GM18517 (cell line): ENCODE measurements at regions not wholly inside any gene's neighbourhood (a gene's known extent, or its start where the extent isn't known, plus 50 kb on each side); places are given as distances from the start of the nearest gene placed in this dataset.

Experiments used
- ATAC-seq: cut with Tn5 transposase; IDR thresholded peaks from one replicate; pipeline ENCODE4 v1.9.1; 2021; ENCODE audit warnings: mild to moderate bottlenecking, moderate library complexity; ENCODE audit not compliant: unreplicated experiment

DNA sequence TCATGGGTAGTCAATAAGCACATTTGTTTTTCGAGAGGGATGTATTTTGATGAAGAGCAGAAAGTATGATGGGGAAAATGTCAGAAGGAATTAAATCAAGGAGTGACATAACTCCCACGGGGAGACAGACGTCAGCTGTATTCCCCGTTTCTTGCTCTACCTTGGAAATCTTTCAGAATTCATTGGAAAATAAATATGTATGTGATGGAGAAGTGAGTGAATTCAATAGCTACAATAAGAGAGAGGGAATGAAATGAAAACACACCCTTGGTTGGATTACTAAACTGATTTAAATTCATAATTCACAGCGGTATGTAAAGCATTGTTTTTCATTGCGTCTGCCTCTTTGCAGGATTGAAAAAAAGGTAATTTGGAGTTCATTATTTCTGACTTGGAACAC lies 209.7 kb upstream of the KLF4 start:
- no peak for ATAC-seq

DNA sequence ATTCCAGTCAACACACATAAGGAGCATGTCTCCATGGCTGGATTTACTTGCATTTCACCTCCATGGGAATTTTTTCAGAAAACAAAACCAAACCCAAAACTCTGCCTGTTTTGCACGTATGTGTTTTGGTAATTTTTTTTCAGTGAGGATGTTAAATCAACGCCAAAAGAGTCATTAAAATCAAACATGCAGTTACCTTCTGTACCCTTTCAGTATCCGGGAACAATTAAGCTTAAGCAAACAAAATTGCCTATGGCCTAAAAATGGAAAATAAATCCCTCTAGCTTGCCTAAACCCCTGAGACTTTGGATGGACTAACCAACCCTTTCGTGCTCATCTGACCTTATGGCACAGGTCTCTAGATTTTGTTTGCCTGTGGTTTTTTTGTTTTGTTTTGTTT lies 209.2 kb upstream of the KLF4 start:
- ATAC-seq = no peak

DNA sequence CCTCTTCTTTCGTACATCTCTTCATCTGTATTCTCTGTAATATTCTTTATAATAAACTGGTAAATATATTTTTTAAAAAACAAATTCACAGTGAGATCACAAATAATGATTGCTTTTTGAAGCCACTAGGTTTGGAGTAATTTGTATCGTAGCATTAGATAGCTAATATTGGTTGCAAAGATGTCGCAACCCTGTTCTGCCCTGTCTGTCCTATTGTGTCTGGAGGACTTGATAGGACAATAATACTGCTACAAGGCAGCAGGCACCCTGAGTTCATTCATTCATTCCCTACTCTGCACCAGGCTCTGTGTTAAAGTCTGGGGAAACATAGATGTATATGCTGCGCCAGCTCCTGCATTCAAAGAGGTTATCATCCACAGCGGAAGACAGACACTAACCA lies 206.7 kb upstream of the KLF4 start:
- ATAC-seq = no peak

DNA sequence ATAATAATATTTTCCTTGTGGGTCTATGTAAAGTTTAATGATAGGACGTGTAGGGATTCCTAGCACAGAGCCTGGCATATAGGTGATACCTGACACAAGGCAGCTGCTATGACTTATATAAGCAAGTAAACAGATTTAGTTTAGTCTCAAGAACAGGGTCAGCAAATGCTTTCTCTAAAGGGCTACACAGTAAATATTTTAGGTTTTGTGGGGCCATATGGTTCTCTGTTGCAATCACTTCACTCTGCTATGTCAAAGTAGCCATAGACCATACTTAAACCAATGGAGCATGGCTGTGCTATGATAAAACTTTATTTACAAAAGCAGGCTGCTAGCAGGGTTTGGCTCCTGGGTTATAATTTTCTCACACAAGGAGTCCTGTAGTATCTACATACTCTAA lies 204.8 kb upstream of the KLF4 start:
- ATAC-seq = no peak

DNA sequence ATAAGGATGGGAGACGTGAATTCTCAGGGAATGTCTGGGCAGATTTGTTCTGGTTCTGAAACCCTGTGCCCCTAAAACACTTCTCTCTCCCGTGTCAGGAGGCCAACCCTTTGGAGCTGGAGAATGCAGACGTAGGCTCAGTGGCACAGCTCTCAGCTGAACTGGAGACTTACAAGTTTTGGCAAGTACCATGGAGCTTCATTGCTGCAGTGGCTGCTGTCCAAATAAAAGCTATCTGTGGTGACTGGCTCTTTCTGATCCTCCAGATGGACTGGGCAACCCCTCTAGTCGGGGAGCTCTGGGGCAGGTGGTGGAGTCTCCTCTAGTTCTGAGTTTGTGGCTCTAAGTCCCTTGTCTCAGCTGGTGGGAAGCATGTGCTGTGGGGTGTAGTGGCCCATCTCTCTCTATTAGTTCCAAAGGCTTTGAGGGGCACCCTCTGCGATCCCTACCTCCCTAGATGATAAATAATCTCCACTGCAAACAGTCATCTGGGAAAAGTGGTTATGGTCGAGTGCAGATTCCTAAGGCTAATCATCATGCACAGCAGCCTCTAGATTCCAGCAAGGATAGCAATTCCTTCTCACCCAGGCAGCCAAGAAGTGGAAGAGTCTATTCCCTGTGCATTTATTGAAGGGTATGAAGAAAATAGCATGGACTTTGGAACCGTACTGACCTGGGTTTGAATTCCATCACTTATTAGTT lies 204.2 kb upstream of the KLF4 start:
- ATAC-seq = no peak

DNA sequence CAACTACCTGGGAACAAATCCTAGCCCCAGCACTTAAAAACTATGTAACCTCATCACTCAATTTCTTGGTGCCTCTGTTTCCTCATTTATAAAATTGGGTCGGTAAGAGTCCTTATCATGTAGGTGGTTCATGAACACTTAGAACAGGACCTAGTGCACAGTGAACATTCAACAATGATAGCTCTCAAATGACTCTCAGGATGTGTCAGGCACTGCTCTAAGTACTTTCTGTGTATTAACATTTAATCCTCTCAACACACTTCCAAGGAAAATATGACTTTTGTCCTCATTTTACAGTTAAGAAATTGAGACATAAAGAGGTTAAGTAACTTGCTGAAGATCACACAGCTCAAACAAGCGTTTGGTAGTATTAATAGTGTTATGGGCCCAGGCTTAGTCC lies 202.1 kb upstream of the KLF4 start:
- ATAC-seq = no peak

DNA sequence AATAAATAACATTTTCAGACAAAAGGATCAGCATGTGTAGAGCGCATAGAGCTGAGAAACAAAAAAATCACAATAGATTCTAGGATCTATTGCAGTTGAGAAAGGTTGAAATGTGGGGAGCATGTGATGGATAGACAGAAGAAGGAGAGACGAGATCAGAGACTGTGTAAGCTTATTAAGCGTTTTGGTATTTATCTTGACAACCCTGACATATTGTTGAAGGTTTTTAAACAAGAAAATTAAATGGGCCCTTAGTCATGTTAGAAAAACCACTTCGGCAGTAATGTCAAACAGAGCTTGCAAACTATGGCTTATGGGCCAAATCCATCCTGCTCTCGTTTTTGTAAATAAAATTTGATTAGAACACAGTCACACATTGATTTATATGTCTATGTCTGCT lies 200.5 kb upstream of the KLF4 start:
- ATAC-seq = no peak

DNA sequence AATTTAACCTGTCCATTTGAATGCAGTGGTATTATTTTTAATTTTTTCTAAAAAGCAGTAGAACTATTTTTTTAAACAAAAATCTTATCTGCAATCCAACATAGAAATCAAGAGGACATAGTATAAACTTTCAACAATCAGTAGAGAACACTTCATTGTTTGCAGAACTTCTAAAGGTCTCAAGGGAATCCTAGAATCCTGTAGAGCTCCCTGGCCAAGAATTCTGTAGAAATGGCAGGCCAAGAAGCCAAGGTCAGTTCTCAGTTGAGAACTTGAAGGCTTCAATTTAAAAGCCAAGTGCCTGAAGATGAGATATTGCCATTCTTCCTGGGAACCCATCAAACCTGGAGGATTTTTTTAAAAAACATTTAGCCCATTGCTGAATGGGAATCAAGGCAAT lies 199.2 kb upstream of the KLF4 start:
- no peak for ATAC-seq

DNA sequence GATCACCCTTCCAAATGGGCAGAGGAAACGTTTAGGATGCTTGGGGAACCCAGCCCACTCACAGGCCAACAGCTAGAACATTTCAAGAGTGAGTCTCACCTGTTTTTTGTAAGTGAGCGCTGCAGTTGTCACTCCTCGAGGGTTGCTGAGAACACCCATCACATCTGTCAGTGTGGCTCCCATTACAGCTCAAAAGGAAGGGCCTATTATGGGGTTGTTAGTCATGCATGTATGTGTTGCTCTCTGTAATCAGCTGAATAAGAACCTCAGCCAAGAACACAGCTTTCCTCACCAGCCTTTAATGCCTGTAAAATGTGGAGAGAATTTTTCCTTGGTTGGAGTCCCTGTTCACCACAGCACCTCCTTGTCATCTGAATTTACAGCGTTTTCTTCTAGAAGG lies 196.3 kb upstream of the KLF4 start:
- no peak for ATAC-seq

DNA sequence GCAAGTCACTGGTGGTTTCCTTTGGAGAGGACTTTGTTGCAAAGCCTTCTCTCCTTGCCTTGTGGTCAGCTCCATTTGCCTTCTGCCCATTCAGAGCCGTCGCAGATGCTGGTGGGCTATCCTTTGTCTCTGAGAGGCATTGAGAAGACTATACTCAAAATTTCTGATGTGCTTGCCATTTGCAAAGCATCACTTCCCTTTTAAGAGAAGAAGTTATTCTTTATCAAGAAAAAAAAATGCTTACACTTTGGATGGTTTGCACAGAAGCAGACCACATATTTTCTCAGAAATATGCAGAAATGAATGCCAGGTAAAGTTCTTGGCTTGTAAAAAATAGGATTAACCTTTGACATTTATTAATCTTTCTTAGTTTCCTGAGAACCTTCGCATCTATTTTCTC lies 195.8 kb upstream of the KLF4 start:
- no peak for ATAC-seq

DNA sequence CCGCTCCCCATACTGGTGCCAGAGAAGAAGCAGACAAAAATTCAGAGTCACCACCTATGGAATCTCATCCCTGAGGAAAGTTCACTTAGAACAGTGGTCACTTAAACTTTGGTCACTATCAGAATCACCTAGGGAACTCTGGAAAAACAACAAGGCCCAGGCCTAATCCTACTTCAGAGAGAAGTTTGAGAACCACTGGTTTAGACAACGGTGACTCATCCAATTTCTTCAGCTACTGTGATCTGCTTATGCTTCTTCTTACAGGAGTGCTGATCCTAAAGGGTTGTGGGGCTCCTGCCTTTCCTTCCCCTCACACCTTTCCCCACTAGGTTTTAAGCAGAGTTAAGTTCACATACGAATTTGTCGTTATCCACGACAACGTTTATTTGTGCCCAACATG lies 194.7 kb upstream of the KLF4 start:
- no peak for ATAC-seq

DNA sequence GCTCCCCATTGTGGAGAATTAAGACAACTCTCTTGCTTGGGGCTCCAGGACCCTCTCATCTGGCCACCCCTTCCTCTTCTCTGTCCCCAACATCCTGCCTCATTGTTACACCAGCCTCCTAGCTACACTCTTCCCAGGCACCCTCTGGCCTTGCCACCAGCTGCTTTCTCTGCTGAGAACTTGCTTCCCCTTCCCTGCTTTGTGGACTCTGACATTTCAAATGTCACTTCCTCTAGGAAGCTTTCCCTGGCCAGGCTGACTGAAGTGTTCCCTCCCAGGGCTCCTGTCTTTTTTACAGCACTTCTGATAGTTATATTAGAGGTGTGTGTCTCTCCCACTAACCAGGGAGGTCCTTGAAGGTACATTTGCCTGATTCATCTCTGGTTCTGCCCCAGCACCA lies 194.0 kb upstream of the KLF4 start:
- no peak for ATAC-seq

DNA sequence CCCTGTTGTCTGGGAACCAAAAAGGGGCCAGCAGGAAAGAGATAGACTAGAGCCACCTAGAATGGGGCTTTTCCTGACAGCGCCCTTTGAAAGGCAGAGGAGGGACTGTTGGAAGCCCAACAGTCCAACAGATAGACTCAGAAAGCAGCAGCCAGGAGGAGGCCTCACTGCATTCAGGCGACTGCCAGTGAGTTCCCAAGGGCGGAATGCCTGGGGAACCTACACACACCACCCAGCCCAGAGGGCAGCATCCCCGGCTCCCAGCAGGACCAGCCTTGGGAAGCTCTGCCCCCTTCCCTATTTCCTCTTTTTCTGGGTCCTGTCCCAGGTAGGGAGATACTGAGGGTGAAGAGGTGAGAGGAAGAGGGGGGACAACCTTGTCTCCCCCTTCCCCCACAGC lies 192.4 kb upstream of the KLF4 start:
- no peak for ATAC-seq

DNA sequence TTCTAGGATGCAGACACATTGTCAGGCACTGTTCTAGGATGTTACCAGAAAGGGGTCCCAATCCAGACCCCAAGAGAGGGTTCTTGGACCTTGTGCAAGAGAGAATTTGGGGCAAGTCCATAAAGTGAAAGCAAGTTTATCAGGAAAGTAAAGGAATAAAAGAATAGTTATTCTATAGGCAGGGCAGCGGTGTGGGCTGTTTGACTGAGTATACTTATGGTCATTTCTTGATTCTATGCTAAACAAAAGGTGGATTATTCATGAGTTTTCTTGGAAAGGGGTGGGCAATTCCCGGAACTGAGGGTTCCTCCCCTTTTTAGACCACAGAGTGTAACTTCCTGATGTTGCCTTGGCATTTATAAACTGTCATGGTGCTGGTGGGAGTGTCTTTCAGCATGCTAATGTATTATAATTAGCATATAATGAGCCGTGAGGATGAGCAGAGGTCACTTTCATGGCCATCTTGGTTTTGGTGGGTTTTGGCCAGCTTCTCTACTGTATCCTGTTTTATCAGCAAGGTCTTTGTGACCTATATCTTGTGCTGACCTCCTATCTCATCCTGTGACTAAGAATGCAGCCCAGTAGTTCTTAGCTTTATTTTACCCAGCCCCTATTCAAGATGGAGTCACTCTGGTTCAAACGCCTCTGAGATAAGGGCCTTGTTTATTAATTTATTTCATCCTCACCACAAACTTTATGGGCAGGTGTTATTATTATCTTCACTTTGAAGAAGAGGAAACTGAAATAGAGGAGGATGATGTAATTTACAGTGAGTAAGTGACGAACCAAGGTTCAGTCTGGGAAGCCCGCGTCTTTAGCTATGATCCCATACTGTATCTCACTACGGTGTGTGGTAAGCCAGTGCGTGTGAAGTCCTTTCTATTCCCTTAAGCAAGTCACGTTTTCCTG lies 186.0 kb upstream of the KLF4 start:
- ATAC-seq = no peak

DNA sequence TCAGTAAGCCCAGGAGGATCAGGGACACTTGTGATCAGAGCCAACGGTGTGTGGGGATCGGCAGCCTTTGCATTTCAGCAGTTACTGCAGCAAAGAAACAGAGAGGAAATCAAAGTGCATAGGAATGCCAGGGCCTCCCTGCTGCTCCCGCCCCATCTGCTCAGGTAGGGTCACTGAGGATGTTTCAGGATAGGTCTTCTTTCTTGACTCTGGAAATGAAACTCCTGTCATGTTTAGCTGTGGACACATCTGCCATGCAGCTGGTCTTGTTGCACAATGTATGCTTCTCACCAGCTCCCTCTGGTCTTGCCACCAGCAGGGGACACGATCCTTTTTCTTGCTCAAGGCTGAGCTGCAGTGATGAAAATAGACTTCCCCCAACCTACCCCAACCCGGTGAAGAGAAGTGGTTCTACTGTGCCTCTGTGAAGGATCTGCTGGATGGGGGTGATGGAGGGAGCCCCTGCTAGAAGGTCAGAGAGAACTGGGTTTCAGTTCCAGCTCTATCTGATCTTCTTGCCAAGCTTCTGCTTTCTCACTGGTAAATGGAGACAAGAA lies 185.2 kb upstream of the KLF4 start:
- no peak for ATAC-seq

DNA sequence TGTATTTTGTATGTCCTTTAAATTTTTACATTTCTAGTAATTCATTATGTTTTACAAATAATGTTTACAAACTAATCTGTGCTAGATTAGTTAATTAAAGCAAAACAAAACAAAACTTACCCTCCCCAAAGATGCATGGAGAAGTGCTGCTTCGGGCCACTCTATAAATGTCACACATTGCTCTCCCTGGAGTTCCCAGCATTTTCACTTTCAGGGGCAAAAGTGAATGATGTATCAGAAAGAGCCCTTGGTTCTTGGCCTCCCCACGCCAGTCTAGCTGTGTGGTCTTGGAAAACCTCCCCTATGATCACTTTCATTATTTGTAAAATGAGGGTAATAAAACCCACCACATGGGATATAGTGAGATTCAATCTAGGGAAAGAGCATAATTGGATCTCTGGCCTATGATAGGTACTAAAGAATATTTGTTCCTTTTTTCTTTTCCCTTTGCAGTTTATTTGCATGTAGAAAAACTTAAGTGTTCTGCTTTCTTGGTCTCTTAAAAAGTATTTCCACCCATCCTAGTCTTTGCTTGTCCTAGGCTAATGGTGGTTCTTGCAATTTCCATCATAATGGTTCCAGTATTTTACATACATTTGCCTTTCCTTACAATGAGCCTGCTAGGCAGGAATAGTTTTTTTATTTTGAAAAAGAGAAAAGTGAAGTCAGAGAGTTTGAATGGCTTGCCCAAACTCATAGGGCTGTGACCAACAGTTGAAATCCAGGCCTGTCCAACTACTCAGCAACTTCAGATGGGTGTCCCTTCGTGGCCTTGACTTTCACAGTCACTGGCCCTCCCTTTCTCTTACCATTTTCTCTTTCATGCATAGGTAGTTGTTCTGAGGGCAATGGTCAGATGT lies 184.5 kb upstream of the KLF4 start:
- no peak for ATAC-seq

DNA sequence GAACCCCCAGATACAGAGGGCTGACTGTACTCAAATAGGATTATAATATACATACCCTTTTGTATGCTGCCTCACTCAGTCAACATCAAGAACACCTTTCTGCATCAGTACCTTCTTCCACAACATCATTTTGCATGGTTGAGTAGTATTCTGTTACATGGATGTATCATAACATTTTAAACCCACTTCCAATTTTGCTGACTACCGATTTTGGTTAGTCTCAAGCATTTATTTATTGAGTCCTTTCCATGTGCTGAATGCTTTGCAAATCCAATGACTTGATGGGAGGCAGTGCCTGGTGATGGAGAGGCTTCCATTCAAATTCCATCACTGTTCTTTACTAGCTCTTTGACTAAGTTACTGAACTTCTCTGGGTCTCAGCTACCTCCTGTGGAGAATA lies 182.0 kb upstream of the KLF4 start:
- no peak for ATAC-seq

DNA sequence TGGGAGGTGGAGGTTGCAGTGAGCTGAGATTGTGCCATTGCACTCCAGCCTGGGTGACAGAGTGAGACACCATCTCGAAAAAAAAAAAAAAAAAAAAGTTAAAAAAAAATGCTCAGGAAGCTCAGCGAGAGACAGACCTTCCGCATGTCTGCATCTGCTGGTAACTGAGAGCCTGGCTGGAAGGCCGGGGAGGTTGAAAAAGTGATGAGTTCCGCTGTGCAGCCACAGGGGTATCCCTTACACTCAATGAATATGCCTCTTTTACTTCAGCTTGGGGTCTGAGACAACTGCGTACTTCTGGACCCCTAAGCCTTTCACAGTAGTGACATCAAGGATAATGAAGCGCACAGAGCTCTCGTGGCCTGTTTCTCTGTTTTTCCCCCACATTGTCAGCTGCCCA lies 179.9 kb upstream of the KLF4 start:
- ATAC-seq = no peak

DNA sequence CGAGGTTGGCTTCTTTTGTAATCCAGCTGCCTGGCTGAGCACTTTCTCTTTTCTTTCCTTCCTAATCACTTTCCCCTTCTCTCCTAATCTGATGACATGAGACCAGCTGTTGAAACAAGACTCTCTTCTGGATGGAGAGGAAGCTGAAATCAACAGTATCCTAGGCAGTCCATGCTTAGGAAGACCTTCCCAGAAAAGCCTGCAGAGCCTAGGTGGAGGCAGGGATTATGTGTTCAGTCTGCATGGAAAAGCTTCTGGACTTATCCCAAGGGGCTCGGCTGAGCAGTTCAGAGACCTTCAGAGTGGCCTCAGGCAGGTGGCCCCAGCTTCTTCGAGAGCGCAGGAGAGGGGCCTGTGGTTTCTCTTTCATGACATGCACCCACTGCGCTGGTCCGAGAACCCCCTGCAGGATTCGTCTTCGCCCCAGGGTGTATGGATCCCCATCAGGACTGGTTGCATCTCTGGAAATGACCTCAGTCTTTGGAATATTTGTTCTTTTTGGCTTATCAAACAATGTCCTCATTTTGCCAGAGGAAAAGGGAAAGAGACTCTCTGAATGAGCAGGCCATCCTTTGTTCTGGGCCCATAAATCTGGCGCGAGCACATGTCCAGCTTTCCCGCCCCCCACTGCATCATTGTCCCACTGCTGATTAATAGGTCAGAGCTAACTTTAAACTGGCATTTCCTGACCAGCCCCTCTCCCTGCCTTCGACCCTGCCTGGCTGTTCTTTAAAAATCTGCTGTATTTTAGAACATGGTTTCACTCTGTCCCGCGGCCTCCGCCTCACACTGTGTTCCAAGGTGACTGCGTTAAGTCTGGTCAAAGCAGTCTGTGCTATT lies 177.9 kb upstream of the KLF4 start:
- ATAC-seq = no peak

DNA sequence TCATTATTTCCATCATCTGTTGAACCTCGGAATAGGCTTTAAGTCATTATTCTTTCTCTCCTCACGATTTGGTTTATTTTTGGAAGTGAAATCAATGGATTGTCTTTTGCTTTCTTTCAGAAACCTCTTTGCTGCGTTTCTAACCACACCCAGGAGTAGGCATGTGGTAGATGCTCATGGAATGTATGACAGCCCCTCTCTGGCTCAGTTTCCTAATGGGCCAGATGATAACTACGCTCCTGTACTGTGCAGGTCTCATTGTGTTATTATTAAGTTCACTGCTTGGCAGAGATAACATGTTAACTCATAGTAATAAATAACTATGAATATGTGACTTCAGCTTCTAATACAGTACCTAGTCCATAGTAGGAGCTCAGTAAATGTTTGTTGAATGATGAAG lies 175.5 kb upstream of the KLF4 start:
- ATAC-seq = no peak
